ENCODE measurements at regions not wholly inside any gene's neighbourhood (a gene's known extent, or its start where the extent isn't known, plus 50 kb on each side); places are given as distances from the start of the nearest gene placed in this dataset.

- Histone ChIP-seq H3K18ac (ENCODE audit: insufficient read length, low read depth, low read length) (no peak overlapping the region), H2BK12ac (ENCODE audit: insufficient read length, low read depth, low read length) (no peak overlapping the region), H2BK5ac (ENCODE audit: insufficient read length, low read length) (no peak overlapping the region), H3T11ph (ENCODE audit: low read length) (no peak overlapping the region), H4K91ac (ENCODE audit: insufficient read length, low read depth, low read length) (no peak overlapping the region), H3K4ac (ENCODE audit: low read depth, low read length) (no peak overlapping the region), H3K23ac (ENCODE audit: insufficient read length, low read depth, low read length) (no peak overlapping the region), H4K8ac (replicated peaks; ENCODE audit: insufficient read length, low read depth, low read length) (no peak overlapping the region), H3K4me1 (ENCODE audit: insufficient read depth, low read length) (no peaks in the 10 kb centered on the region; the same call in 1 of the 2 replicates), H3K4me2 (ENCODE audit: insufficient read depth, insufficient read length, low read length) (no peak overlapping the region), H3K79me2 (ENCODE audit: insufficient read depth, low read length) (no peaks in the 10 kb centered on the region), H3K9ac (ENCODE audit: extremely low read depth, insufficient read length, low read length) (no peak overlapping the region), H3K23me2 (ENCODE audit: insufficient read length, low read depth, low read length, poor library complexity, severe bottlenecking) (no peaks in the 10 kb centered on the region), H3K9me3 (ENCODE audit: control insufficient read depth, low read depth, low read length) (no peaks in the 10 kb centered on the region), H2AFZ (ENCODE audit: low read length) (no peak overlapping the region), H4K20me1 (ENCODE audit: control insufficient read depth, insufficient read depth, insufficient read length) (no peaks in the 10 kb centered on the region), H3K79me1 (ENCODE audit: insufficient read depth, low read depth, low read length, poor library complexity, severe bottlenecking) (no peaks in the 10 kb centered on the region), H4K5ac (ENCODE audit: insufficient read length, low read depth, low read length) (no peak overlapping the region), H3K27ac (ENCODE audit: insufficient read length, low read depth, low read length) (no peak overlapping the region), H2BK120ac (ENCODE audit: low read depth, low read length, poor library complexity, severe bottlenecking) (no peak overlapping the region), H3K14ac (ENCODE audit: insufficient read depth, low read length) (no peak overlapping the region), H2BK20ac (ENCODE audit: low read depth, low read length, poor library complexity, severe bottlenecking) (no peak overlapping the region), H2AK5ac (ENCODE audit: insufficient read length, low read length) (no peak overlapping the region), H2BK15ac (ENCODE audit: low read depth, low read length) (no peak overlapping the region), H3K56ac (ENCODE audit: insufficient read length, low read depth, low read length) (no peak overlapping the region), H3K27me3 (ENCODE audit: insufficient read depth, low read length) (no peaks in the 10 kb centered on the region)
- no CpG with 5 or more reads among the region's 1 CpG for WGBS (ENCODE audit: extremely low coverage, insufficient read length, low lambda C conversion rate)
- peaks cover 7 to 12% of the 10 kb centered on the region in 2 experiments for H3K4me1 Mint-ChIP-seq
- no peak for DNase-seq
- no peak overlapping the region for H3K27ac Mint-ChIP-seq
- H3K9me3 Mint-ChIP-seq = no peaks in the 10 kb centered on the region
- H3K4me3 Mint-ChIP-seq = no peak overlapping the region
- no peaks in the 10 kb centered on the region; the same call in 1 of the 2 replicates for H3K27me3 Mint-ChIP-seq (ENCODE audit: low read depth)
- TF ChIP-seq CTCF (conservative IDR thresholded peaks at IDR 0.05) = no peak
- H3K36me3 Mint-ChIP-seq (ENCODE audit: insufficient read depth in 1 of 3, low read depth in 3 of 3) = no peaks in the 10 kb centered on the region; a peak in 1 of 7 replicates
Observed at GRCh38 chr7:93823621-93824020, 66.9 kb downstream of the TFPI2 start.

Data from H9 (cell line).